HG03469 (cell line): ENCODE measurements at regions not wholly inside any gene's neighbourhood (a gene's known extent, or its start where the extent isn't known, plus 50 kb on each side); places are given as distances from the start of the nearest gene placed in this dataset.
"Not testable (repeated sequence)": the region's sequence is repeated elsewhere in the genome, so short reads cannot be mapped to it uniquely, and the experiment has no call there.

Experiments
- ATAC-seq: cut with Tn5 transposase; IDR thresholded peaks from one replicate; pipeline ENCODE4 v1.9.1; 2021; ENCODE audit warnings: mild to moderate bottlenecking, moderate library complexity, moderate number of reproducible peaks; ENCODE audit not compliant: unreplicated experiment

DNA sequence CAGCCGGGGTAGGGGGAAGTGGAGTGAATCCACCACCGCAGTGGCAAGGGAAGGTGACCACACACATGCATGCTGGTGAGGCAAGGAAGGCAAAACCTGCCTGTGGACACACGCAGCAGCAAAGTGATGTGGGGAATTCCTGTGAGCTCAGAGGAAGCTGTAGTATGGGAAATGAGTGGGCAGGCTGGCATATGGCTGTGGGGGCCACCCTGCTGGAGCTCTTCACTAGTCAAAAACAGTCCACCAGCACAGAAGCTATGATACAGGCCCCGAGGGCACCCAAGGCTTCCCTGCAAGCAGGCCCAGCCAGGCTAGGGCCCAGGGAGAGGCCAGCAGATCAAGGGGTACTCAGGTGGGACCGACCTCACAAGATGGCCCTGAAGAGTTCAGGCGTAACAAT lies 239.1 kb downstream of the CHM start:
- no peak for ATAC-seq

DNA sequence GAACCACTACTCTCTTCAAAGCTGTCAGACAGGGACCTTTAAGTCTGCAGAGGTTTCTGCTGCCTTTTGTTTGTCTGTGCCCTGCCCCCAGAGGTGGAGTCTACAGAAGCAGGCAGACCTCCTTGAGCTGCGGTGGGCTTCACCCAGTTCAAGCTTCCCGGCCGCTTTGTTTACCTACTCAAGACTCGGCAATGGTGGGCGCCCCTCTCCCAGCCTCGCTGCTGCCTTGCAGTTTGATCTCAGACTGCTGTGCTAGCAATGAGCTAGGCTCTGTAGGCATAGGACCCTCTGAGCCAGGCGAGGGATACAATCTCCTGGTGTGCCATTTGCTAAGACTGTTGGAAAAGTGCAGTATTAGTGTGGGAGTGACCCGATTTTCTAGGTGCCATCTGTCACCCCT lies 275.0 kb downstream of the CHM start:
- ATAC-seq = not testable (repeated sequence)

DNA sequence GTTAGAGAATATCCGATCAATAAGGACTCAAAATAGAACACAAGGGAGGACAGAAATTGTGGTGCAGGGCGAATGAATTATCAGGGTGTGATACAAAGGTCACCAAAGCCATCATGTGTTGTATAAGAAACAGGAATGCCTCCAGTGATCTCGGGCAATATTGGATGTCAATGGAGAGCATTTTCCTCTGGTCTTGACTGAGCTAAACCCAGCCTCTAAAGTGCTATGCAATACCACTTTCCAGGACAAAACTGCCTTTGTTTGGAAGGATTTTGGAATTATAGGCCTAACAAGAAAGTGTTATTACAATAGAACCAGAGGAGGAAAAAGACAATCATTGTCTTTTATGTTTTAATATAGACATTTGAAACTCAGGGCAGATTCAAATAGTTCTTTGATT lies 281.7 kb downstream of the CHM start:
- no peak for ATAC-seq

DNA sequence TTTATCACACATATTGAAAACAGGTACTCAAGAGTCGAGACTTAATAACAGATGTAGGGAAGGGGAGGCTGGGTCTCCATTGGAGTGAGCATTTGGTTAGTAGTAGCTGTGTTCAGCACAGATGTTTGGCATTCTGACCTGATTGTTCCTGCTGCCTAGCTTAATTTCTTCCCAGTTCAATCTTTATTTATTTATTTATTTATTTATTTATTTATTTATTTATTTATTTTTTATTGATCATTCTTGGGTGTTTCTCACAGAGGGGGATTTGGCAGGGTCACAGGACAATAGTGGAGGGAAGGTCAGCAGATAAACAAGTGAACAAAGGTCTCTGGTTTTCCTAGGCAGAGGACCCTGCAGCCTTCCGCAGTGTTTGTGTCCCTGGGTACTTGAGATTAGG lies 324.3 kb downstream of the CHM start:
- ATAC-seq = not testable (repeated sequence)

DNA sequence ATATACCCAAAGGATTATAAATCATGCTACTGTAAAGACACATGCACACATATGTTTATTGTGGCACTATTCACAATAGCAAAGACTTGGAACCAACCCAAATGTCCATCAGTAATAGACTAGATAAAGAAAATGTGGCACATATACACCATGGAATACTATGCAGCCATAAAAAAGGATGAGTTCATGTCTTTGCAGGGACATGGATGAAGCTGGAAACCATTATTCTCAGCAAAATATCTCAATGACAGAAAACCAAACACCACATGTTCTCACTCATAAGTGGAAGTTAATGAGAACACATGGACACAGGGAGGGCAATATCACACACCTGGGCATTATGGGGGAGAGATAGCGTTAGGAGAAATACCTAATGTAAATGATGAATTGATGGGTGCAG lies 323.8 kb upstream of the POF1B start:
- not testable (repeated sequence) for ATAC-seq

DNA sequence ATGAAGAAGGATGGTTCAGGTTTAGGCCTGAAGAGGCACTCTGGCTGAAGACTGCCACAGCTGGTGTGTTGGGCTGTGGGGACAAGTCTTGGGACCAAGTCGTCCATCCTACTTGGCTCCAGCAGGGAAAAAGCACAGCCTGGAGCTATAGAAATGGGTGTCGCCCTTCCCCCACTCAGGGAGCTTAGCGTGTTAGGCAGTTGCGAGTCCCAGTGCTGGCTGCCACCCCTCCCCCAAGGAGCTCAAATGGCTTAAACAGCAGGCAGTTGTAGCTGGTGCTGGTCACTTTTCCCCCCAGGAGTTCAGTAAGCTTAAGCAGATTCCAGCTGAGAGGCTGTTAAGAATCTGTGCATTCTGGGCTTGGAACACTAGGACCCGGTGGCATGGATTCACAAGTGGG lies 319.5 kb upstream of the POF1B start:
- ATAC-seq = no peak

DNA sequence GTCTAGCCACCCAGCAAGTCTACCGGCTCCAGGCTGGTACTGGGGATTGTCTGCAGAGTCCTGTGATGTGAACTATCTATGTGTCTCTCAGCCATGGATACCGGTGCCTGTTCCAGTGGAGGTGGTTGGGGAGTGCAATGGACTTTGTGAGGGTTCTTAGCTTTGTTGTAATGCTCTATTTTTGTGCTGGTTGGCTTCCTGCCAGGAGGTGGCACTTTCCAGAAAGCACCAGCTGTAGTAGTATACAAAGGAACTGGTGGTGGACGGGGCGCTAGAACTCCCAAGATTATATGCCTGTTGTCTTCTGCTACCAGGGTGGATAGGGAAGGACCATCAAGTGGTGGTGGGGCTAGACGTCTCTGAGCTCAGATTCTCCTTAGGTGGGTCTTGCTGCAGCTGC lies 306.4 kb upstream of the POF1B start:
- ATAC-seq = no peak

DNA sequence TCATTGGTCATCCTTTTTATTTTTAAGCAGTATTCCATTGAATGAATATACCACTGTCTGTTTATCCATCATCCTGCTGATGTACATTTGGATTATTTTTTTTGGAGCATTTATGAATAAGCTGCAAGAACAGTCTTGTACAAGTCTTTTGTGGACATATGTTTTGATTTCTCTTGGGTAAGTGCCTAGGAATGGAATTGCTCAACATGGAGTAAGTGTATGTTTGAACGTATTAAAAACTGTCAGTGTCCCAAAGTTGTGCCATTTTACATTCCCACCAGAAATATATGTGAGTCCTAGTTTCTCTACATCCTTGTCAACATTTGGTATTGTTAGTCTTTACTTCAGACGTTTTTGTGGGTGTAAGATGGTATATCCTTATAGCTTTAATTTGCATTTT lies 287.0 kb upstream of the POF1B start:
- ATAC-seq = no peak

DNA sequence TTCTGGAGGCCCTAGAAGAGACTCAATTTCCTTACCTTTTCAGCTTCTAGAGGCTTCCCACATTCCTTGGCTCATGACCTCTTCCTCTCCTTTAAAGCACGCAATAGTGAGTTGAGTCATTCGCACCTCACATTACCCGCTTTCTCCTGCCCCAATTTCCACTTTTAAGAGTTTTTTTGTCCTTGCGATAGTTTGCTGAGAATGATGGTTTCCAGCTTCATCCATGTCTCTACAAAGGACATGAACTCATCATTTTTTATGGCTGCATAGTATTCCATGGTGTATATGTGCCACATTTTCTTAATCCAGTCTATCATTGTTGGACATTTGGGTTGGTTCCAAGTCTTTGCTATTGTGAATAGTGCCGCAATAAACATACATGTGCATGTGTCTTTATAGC lies 284.5 kb upstream of the POF1B start:
- not testable (repeated sequence) for ATAC-seq

DNA sequence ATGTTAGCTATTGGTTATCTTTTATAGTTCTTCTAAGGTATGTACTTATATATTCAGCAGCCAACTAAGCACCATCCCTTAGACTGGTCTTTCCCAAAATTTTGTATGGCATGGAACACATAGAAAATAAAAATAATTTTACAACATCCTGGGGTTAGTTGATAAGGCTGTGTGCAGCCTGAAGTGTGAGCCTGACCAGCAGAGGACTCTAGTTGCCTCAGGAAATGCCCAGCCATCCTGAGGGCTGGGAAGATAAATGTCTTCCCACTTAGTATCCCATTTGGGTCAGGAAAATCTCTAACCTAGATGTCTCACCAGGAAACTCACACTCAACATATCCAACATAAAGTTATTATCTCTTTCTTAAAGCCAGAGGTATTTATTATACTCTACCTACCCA lies 251.4 kb upstream of the POF1B start:
- ATAC-seq = no peak

DNA sequence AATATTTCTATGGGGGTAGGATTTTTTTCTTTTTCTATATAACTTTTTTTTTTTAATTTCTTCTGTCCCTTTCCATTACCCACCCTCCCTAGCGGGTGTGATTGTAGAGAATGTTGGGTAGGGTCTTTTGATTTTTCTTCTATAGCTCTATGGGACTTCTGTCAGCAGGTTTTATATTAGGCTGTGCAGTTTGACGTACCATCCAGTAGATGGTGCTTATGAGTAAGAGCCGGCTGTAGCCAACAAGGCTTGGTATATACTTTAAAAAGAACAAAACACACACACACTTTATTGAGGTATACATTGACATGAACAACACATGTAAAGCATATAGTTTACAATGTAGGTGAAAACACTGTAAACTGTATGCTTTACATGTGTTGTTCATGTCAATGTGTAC lies 247.9 kb upstream of the POF1B start:
- peak; percentile 48 for ATAC-seq

DNA sequence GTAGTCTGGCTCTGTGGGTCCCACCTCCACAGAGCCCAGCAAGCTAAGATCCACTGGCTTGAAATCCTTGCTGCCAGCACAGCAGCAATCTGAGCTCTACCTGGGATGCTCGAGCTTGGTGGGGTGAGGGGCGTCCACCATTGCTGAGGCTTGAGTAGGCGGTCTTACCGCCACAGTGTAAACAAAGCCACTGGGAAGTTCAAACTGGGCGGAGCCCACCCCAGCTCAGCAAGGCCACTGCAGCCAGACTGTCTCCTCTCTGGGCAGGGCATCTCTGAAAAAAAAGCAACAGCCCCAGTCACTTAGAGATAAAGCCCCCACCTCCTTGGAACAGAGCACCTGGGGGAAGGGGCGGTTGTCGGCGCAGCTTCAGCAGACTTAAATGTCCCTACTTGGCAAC lies 243.2 kb upstream of the POF1B start:
- no peak for ATAC-seq

DNA sequence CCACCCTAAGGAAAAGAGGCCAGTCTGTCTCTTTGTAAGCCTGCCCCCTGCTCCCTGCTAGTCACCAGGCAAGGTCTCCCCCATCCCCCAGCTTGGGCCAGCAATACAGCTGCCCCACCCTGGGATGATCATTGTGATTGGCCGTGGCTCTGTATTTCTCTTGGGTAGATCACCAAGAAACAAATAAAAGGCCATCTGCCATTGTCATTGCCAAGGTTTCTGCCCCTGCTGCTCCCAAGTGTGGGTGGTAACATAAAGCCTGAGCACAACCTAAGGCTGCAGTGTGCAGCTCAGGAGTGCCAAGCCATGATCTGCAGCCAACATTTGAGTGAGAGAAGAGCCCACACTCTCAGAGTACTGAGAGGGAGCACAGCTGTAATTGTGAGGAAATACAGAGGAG lies 241.0 kb upstream of the POF1B start:
- no peak for ATAC-seq

DNA sequence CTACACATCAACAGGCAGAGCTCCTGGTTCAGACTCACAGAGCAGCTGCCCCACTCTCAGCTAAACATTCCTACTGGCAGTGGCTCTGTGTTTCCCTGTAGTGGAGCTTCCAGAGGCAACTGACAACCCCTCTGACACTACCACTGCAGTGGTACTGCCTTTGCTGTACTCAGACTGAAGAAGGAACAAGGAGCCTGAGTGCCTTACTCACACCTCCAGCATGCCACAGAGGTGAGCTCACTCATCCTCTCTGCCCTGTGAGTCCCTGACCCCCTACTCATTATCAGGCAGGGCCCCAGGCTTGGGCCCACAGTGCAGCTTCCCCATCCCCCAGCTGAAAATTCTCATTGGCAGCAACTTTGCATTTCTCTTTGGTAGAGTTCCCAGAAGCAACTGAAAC lies 240.5 kb upstream of the POF1B start:
- ATAC-seq = no peak

DNA sequence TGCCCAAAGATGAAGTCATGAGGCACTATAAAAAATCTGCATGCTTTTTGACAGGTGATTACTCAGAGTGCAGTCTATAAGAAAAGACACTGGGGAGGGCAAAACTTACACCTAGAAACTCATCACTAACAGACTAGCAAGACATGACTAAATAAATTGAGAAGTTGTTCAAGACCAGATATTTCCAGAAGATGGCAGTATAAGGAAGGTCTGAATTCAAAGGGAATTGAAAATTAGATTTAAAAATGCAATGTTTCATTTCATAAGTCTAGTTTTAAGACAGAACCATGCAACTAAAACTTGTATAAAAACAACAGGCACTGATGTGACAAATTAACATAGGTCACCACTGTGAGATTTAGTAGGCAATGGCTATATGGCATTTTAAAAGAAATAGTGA lies 232.5 kb upstream of the POF1B start:
- no peak for ATAC-seq

DNA sequence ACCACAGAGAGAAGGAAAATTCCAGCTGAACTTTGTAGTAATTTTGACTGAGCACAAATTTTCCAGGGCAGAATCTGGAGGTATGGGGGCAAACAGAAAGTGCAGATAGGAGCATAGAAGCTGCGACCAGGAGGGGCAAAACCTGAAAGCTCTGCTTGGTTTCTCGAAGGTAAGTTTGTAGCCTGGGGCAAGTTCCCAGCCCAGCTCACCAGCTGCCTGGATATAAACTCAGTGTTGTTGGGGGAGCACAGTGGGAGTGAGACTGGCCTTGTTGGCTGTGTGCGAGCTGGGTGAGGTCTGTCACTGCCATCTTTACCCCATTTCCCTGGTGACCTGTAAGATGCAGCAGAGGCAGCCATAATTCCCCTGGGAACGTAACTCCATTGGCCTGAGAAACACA lies 213.5 kb upstream of the POF1B start:
- ATAC-seq = no peak

DNA sequence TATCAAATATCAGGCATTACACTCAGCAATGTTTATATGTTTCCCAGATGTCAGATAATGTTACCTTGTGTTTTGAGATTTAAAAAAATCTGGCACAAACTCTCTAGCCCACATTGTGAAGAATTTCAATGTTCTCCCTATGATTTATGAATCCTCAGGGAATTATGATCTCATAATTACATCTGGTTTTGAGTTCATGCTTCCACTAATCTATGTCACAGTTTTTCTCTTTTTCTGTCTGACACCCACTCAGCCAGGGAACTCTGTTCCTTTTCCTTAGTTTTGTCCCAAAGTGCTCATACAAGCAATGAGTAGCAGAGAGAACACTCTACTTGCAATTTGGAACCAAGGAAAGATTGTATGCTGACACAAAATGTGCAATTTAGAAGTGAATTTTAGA lies 212.1 kb upstream of the POF1B start:
- ATAC-seq = no peak

DNA sequence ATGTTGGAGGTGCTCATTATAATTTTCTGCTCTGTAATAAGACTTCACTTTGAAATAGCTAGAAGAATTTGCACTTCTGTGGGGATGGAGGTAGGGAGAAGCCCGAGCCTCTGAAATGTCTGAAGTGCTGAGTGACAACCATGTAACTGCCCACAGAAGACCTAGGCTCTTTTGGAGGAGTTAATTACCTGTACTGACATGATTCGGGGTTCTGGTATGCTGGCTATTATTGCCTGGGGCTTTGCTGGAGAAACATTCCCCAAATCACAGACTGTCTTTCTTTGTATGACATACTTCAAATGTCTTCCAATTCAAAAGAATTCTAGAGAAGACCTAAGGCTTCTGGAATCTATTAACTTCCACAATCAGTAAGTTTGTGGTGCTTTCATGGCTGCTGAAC lies 211.2 kb upstream of the POF1B start:
- ATAC-seq = no peak

DNA sequence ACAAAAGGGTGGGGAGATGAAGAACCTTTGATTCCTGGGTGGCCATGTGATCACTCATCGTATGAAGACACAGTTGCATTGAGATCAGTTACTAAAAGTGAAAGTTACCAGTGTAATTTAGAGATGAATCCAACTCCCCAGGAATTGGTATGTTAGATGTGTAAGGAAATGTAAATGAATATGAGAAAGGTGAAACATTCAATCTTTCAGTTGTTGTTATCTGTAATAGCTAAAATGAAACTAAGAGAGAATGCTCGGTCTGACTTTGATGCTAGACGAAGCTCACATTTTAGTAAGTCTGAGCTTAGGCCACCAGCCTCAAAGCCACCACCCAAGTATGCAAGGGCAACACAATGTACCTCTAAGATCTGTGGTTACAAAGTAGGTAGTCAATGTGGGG lies 194.3 kb upstream of the POF1B start:
- ATAC-seq = peak; percentile 48

DNA sequence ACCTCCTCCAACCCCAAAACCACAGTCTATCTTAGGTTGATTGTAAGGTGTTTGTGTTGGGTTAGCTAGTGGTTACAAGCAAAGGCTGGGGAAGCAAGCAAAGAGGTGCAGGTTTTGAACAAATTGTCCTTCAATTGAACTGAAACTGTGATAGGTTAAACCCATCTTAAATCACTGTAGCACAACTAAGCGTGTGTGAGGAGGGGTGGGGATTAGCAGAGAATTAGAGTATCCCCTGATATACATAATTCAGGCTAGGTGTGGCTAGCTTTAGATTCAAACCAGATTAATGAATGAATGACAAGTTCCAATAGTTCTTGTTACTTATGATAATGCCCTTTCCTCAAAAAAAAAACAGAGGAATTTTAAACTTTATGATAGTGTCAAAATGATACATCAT lies 191.0 kb upstream of the POF1B start:
- ATAC-seq = no peak

DNA sequence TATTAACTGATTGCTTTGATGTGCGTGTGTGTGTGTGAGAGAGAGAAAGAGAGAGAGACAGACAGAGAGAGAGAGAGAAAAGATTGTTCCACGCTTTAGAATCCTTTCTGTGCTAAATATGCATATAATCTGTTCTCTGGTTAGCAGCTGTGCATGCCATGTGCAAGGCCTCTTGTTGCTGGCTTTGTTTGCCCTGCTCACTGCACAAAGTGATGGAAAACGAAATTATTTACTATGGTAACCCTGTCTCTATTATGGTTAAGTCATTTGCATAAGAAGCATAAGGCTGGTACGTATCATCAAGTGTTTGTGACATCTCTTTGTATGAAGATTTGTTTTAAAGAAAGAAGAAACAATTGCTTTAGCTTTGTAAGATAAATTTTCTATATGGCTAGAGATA lies 190.2 kb upstream of the POF1B start:
- ATAC-seq = no peak

DNA sequence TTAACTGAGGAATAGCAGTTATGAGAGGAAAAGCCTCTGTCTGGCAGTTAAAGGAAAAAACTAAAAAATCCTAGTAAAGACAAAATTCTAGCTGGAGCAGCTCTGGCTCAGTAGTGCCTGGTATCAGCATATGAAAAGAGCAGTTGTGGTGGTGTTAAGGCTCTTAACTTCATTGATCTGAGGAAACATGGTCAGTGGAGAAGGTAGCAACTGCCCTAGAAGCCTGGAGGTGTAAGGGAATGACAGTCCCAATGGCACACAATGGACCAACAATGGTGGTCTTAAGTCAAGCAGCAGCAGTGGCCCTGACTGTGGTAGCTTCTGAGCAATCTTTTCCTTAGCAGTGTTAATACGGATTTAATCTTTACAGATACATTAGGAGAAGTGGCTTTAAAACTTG lies 189.6 kb upstream of the POF1B start:
- no peak for ATAC-seq

DNA sequence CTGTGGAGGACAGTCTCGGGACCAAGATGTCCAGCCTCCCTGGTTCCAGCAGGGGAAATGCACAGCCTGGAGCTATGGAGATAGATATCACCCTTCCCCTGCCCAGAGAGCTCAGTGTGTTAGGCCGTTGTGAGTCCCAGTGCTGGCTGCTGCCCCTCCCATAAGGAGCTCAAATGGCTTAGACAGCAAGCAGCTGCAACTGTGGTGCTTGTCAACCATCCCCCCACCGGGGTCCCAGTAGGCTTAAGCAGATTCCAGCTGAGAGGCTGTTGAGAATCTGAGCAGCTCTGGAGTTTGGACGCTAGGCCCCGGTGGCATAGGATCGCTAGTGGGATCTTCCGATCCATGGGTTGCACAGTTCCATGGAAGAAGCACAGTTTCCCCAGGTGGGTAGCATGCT lies 181.8 kb upstream of the POF1B start:
- ATAC-seq = no peak

DNA sequence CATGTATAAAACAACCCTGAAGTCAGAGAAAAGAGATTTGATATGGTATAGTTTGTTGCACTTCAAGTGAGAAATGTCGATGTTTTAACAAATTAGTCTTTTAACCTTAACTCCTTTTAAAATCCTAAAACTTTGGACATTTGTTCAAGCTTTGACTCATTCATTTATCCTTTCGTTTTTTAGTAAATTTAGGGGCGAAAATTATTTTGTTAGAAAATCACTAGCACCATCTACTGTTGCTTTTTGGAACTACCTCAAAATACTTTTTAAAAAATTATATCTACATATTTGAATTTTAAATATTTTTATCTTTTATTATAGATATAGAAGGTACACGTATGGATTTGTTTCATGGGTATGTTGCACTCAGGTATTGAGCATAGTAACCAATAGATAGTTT lies 165.1 kb upstream of the POF1B start:
- ATAC-seq = no peak
